Right atrium auricular region (tissue), 2 donors: ENCODE measurements at regions not wholly inside any gene's neighbourhood (a gene's known extent, or its start where the extent isn't known, plus 50 kb on each side); places are given as distances from the start of the nearest gene placed in this dataset.

Experiments
- DNase-seq: peaks from one replicate; pipeline ENCODE4 v3.0.0-alpha.2; 2019; ENCODE audit warnings: low spot score
- H3K27ac ChIP-seq, 2 donors: fragments of 200-600 bp; sonication (generic); 1 replicate in 1 of 2; 2 replicates in 1 of 2; pipeline ENCODE4 v1.5.1; 2016 to 2019
- H3K27me3 ChIP-seq, 2 donors: fragments of 200-600 bp; sonication (generic); one replicate each; pipeline versions ENCODE4 v1.5.1 to v1.6.0; 2017 to 2019
- H3K36me3 ChIP-seq: fragments of 200-600 bp; sonication (generic); one replicate; pipeline ENCODE4 v1.5.1; 2016
- H3K4me1 ChIP-seq, 2 donors: fragments of 200-600 bp; sonication (generic); one replicate each; pipeline versions ENCODE4 v1.5.1 to v1.6.0; 2017 to 2019
- H3K4me3 ChIP-seq, 2 donors: fragments of 200-600 bp; sonication (generic); 1 replicate in 1 of 2; 2 replicates in 1 of 2; pipeline ENCODE4 v1.5.1; 2017 to 2019; ENCODE audit warnings: mild to moderate bottlenecking in 1 of 2, moderate library complexity in 1 of 2
- H3K9me3 ChIP-seq, 2 donors: fragments of 200-600 bp; sonication (generic); one replicate each; pipeline ENCODE4 v1.5.1; 2019
- TF ChIP-seq, protein P1 (sequence below), 2 donors: fragments of 200-600 bp; sonication (generic); IDR thresholded peaks; one replicate each; pipeline ENCODE4 v1.5.1; 2019; ENCODE audit warnings: antibody characterized with exemption in 2 of 2

DNA sequence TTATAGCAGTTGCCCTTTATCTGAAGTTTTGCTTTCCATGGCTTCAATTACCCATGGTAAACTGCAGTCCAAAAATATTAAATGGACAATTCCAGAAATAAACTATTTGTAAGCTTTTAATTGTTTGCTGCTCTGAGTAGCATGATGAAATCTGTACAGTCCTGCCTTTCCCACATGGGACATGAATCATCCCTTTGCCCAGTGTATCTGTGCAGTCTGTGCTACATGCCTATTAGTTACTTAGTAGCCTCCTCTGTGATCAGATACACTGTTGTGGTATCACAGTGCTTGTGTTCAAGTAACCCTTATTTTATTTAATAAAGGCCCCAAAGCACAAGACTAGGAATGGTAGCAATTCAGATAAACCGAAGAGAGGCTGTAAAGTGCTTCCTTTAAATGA is 810.6 kb upstream of the PIK3C3 start:
- Histone ChIP-seq H3K27ac (no peak overlapping the region), H3K4me3 (no peak overlapping the region), H3K4me1 (no peaks in the 10 kb centered on the region), H3K9me3 (no peaks in the 10 kb centered on the region), H3K36me3 (no peaks in the 10 kb centered on the region), H3K27me3 (no peaks in the 10 kb centered on the region)
- DNase-seq: no peak
- TF ChIP-seq, protein P1, sequence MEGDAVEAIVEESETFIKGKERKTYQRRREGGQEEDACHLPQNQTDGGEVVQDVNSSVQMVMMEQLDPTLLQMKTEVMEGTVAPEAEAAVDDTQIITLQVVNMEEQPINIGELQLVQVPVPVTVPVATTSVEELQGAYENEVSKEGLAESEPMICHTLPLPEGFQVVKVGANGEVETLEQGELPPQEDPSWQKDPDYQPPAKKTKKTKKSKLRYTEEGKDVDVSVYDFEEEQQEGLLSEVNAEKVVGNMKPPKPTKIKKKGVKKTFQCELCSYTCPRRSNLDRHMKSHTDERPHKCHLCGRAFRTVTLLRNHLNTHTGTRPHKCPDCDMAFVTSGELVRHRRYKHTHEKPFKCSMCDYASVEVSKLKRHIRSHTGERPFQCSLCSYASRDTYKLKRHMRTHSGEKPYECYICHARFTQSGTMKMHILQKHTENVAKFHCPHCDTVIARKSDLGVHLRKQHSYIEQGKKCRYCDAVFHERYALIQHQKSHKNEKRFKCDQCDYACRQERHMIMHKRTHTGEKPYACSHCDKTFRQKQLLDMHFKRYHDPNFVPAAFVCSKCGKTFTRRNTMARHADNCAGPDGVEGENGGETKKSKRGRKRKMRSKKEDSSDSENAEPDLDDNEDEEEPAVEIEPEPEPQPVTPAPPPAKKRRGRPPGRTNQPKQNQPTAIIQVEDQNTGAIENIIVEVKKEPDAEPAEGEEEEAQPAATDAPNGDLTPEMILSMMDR (IDR thresholded peaks at IDR 0.05): no peak

DNA sequence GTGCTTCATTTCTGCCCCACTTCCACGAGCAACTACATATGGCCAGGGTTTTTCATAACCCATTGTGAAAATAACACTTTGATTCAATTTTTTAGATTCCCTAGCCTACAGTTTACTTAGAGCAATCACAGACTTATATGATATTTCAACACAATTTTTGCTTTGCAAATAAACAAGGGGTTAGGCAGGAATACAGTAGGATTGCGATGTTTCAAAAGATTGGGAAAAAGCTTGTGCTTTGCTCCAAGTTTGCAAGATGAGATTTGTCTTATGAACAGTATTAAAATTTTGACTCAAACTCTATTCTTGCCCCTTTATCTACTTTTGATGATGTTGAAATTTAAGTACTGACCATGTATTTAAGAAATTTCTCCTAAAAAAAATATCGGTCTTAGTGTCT is 814.5 kb upstream of the PIK3C3 start:
- H3K9me3 ChIP-seq: no peaks in the 10 kb centered on the region

DNA sequence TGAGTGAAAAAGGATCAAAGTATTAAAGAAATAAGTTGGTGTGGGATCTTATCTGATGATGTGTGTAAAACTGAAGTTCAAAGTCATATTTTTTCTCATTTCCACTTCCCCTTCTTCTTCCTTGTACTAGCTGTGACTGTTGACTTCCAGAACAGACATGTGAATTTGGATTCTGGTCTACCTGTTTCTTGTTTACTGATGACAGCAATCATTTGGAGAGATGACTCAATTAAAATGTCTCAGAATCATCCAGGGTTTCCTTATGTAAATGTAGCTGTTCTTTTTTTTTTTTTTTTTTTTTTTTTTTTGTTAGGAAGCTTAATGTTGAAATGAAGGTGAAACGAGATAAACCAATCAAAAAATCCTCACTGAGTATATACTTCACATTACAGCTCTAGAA is 819.9 kb upstream of the PIK3C3 start:
- DNase-seq: no peak
- no peaks in the 10 kb centered on the region for H3K4me1 ChIP-seq
- TF ChIP-seq, protein P1 (IDR thresholded peaks at IDR 0.05): no peak
- H3K9me3 ChIP-seq: no peaks in the 10 kb centered on the region
- no peak overlapping the region for H3K27ac ChIP-seq
- no peak overlapping the region for H3K4me3 ChIP-seq
- no peaks in the 10 kb centered on the region for H3K36me3 ChIP-seq
- no peaks in the 10 kb centered on the region for H3K27me3 ChIP-seq

More for the DNA sequence above, 814.5 kb upstream of the PIK3C3 start:
- no peak for DNase-seq
- TF ChIP-seq, protein P1 (IDR thresholded peaks at IDR 0.05): no peak
- H3K4me1 ChIP-seq: no peaks in the 10 kb centered on the region
- H3K4me3 ChIP-seq: no peak overlapping the region
- no peaks in the 10 kb centered on the region for H3K27me3 ChIP-seq
- no peak overlapping the region for H3K27ac ChIP-seq
- no peaks in the 10 kb centered on the region for H3K36me3 ChIP-seq

DNA sequence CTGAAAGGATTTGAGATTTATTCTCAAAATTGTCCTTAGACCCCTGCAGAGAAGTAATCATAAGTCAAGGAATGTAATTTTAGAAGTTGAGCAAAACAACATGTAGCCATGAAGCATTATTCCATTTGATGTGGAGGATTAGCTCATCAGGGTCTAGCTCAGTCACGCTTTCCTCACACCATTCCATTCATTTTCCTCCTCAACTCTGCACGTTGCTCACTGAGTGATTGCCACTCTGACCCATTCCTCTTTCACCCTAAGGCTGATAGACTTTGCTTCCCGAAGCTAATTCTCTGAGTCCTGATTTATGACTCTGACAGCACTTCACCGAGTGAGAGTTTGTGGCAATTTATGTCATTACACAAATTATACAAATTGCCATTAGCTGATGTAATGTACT is 820.6 kb upstream of the PIK3C3 start:
- no peaks in the 10 kb centered on the region for H3K27me3 ChIP-seq
- H3K27ac ChIP-seq: no peak overlapping the region
- H3K36me3 ChIP-seq: no peaks in the 10 kb centered on the region
- DNase-seq: no peak
- H3K4me3 ChIP-seq: no peak overlapping the region
- no peaks in the 10 kb centered on the region for H3K4me1 ChIP-seq
- TF ChIP-seq, protein P1 (IDR thresholded peaks at IDR 0.05): no peak
- no peaks in the 10 kb centered on the region for H3K9me3 ChIP-seq

DNA sequence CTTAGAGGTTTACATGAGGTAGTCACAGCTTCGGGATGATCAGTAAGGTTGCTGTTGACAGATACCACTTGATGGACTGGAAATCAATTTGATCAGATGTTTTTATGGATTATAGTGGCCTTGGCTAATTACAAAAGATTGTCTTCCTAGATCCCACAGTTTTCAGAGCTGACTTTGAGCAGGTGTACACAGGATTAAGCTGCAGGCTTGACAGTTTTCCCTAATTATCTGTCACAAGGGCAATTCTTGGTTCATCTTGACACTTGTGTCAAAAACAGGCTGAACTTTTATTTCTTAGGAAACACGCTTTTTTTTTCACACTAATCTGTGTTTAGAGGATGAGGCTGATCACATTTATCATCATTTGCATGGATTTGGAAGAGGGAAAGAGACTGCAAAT is 824.0 kb upstream of the PIK3C3 start:
- DNase-seq: no peak
- Histone ChIP-seq H3K36me3 (no peaks in the 10 kb centered on the region), H3K27me3 (no peaks in the 10 kb centered on the region), H3K9me3 (no peaks in the 10 kb centered on the region), H3K27ac (no peak overlapping the region), H3K4me1 (no peaks in the 10 kb centered on the region), H3K4me3 (no peak overlapping the region)
- TF ChIP-seq, protein P1 (IDR thresholded peaks at IDR 0.05): no peak

DNA sequence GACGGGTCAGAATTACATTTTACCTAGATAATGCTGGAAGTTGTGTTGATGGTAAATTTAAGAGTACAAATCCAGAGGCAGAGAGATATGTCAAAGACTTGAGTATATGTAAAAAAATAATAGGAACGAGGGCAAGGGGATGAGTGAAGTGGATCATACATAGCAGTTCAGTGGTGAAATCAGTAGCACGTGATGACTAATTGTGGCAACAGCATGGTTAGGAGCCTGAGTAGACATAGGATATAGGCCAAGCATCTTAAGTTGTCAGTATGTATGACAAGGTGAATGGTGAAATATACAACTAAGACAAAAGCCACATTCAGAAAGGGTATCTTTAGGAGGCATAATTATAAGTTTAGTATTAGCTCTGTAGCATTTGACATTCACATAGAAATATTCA is 826.5 kb upstream of the PIK3C3 start:
- H3K9me3 ChIP-seq: no peaks in the 10 kb centered on the region
- no peak overlapping the region for H3K27ac ChIP-seq
- H3K4me3 ChIP-seq: no peak overlapping the region
- DNase-seq: no peak
- no peaks in the 10 kb centered on the region for H3K27me3 ChIP-seq
- no peaks in the 10 kb centered on the region for H3K4me1 ChIP-seq
- TF ChIP-seq, protein P1 (IDR thresholded peaks at IDR 0.05): no peak
- no peaks in the 10 kb centered on the region for H3K36me3 ChIP-seq
